ENCODE measurements at regions not wholly inside any gene's neighbourhood (a gene's known extent, or its start where the extent isn't known, plus 50 kb on each side); places are given as distances from the start of the nearest gene placed in this dataset.

DNA sequence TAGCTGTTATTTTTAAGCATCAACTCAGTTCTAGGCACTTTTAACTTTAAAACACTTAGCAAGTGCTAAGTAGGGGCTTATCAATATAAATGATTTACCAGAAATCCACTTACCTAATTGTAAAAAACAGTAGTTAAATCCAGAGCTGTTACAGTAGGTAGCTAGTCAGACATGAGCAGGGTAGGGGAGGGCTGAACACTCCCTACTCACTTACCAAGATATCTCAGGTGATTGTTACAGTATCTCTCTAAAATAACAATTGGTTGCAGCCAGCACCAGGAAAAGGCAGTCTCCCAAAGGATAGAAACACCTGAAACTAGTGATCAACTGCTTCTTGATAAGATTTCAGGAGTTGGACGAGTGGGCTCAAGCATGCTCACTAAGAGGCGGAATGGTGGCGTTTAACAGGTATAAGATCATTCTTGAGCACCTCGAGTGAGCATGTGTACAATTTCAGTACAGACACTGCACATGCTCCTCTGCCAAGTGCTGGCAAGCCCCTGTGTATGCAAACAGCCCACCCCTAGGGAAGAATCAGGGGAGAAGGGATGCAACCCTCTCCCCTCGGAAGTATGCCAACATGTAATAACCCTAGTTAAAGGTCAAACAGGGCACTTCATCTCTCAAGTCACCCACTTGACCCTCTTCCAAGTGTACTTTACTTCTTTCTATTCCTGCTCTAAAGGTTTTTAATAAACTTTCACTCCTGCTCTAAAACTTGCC, 1113.6 kb upstream of the SEL1L start:
- intact Hi-C loops (cut with micrococcal nuclease) = no loop called here
- Mint-ChIP-seq H3K9me3 (peaks cover 9 to 26% of the 10 kb centered on the region in 2 donors), H3K4me3 (no peak overlapping the region), H3K4me1 (no peaks in the 10 kb centered on the region), H3K36me3 (no peaks in the 10 kb centered on the region), H3K27ac (no peak overlapping the region), H3K27me3 (ENCODE audit: low read depth in 2 of 2) (no peaks in the 10 kb centered on the region)
- Histone ChIP-seq H3K36me3 (ENCODE audit: control insufficient read depth, insufficient read depth, low read length) (no peaks in the 10 kb centered on the region), H3K27me3 (ENCODE audit: control insufficient read depth, insufficient read depth, low read length) (no peaks in the 10 kb centered on the region), H3K27ac (ENCODE audit: low read length) (no peak overlapping the region), H3K4me3 (ENCODE audit: low read length) (no peak overlapping the region), H3K4me1 (ENCODE audit: control insufficient read depth, insufficient read depth, low read length) (no peaks in the 10 kb centered on the region), H3K9me3 (ENCODE audit: control insufficient read depth, insufficient read depth, low read length) (no peaks in the 10 kb centered on the region)
- no peak for DNase-seq
- TF ChIP-seq CTCF (IDR thresholded peaks at IDR 0.05) = no peak
- 85% methylated on average over 5 of the region's 5 CpGs for WGBS (ENCODE audit: insufficient coverage)
- ATAC-seq = no peak

- no peak overlapping the region for H3K4me3 Mint-ChIP-seq
- H3K4me1 Mint-ChIP-seq = no peaks in the 10 kb centered on the region
- H3K27ac ChIP-seq (ENCODE audit: low read length) = no peak overlapping the region
- TF ChIP-seq CTCF (IDR thresholded peaks at IDR 0.05) = no peak
- H3K9me3 ChIP-seq (ENCODE audit: control insufficient read depth, insufficient read depth, low read length) = no peaks in the 10 kb centered on the region
- H3K27me3 ChIP-seq (ENCODE audit: control insufficient read depth, insufficient read depth, low read length) = no peaks in the 10 kb centered on the region
- peaks cover 9 to 17% of the 10 kb centered on the region in 2 donors for H3K9me3 Mint-ChIP-seq
- WGBS (ENCODE audit: insufficient coverage) = 62% methylated on average over 1 of the region's 1 CpG
- no peaks in the 10 kb centered on the region for H3K36me3 ChIP-seq (ENCODE audit: control insufficient read depth, insufficient read depth, low read length)
- no peaks in the 10 kb centered on the region for H3K4me1 ChIP-seq (ENCODE audit: control insufficient read depth, insufficient read depth, low read length)
- H3K36me3 Mint-ChIP-seq = no peaks in the 10 kb centered on the region
- no peaks in the 10 kb centered on the region for H3K27me3 Mint-ChIP-seq (ENCODE audit: low read depth in 2 of 2)
- DNase-seq (no peak), ATAC-seq (no peak)
- intact Hi-C loops (cut with micrococcal nuclease) = no loop called here
- no peak overlapping the region for H3K27ac Mint-ChIP-seq
- no peak overlapping the region for H3K4me3 ChIP-seq (ENCODE audit: low read length)
These were observed 1122.1 kb upstream of the SEL1L start for GRCh38 chr14:82655770-82656169.

- TF ChIP-seq CTCF (IDR thresholded peaks at IDR 0.05) = no peak
- Histone ChIP-seq H3K36me3 (ENCODE audit: control insufficient read depth, insufficient read depth, low read length) (no peaks in the 10 kb centered on the region), H3K27ac (ENCODE audit: low read length) (no peak overlapping the region), H3K27me3 (ENCODE audit: control insufficient read depth, insufficient read depth, low read length) (no peaks in the 10 kb centered on the region), H3K9me3 (ENCODE audit: control insufficient read depth, insufficient read depth, low read length) (no peaks in the 10 kb centered on the region), H3K4me3 (ENCODE audit: low read length) (no peak overlapping the region), H3K4me1 (ENCODE audit: control insufficient read depth, insufficient read depth, low read length) (no peaks in the 10 kb centered on the region)
- DNase-seq (no peak), ATAC-seq (no peak)
- Mint-ChIP-seq H3K27me3 (ENCODE audit: low read depth in 2 of 2) (no peaks in the 10 kb centered on the region), H3K9me3 (peaks cover 4 to 10% of the 10 kb centered on the region in 2 donors), H3K36me3 (no peaks in the 10 kb centered on the region), H3K27ac (no peak overlapping the region), H3K4me3 (no peak overlapping the region), H3K4me1 (no peaks in the 10 kb centered on the region)
- WGBS (ENCODE audit: insufficient coverage) = 95% methylated on average over 4 of the region's 4 CpGs
- intact Hi-C loops (cut with micrococcal nuclease) = no loop called here
These were observed 1123.6 kb upstream of the SEL1L start for GRCh38 chr14:82657186-82657675.

DNA sequence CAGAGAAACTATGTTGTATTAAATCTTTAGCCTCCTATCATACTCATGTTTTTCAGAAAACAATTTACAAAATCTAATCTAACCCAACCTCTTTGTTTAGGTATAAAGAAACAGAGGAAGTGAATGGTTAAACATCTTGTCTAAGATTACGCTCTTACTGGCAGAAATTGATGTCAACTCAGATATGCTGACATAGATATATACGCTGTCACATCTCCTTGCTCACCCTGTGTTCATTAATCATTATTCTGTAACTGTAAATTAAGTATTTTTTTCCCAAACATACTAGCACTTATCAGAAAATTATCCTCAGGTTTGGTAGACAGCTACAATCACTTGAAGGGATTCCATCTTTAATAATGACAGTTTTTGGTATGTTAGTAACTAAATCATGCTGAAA, 1127.6 kb upstream of the SEL1L start:
- peaks cover 4 to 7% of the 10 kb centered on the region in 2 donors for H3K9me3 Mint-ChIP-seq
- H3K27me3 Mint-ChIP-seq (ENCODE audit: low read depth in 2 of 2) = no peaks in the 10 kb centered on the region
- no peak overlapping the region for H3K27ac Mint-ChIP-seq
- H3K4me3 ChIP-seq (ENCODE audit: low read length) = no peak overlapping the region
- intact Hi-C loops (cut with micrococcal nuclease) = no loop called here
- no peaks in the 10 kb centered on the region for H3K9me3 ChIP-seq (ENCODE audit: control insufficient read depth, insufficient read depth, low read length)
- H3K36me3 ChIP-seq (ENCODE audit: control insufficient read depth, insufficient read depth, low read length) = no peaks in the 10 kb centered on the region
- H3K36me3 Mint-ChIP-seq = no peaks in the 10 kb centered on the region
- H3K4me3 Mint-ChIP-seq = no peak overlapping the region
- no peak for DNase-seq
- no peak overlapping the region for H3K27ac ChIP-seq (ENCODE audit: low read length)
- no CpG with 5 or more reads among the region's 2 CpGs for WGBS (ENCODE audit: insufficient coverage)
- no peak for TF ChIP-seq CTCF (IDR thresholded peaks at IDR 0.05)
- no peak for ATAC-seq
- H3K4me1 Mint-ChIP-seq = no peaks in the 10 kb centered on the region
- no peaks in the 10 kb centered on the region for H3K27me3 ChIP-seq (ENCODE audit: control insufficient read depth, insufficient read depth, low read length)
- no peaks in the 10 kb centered on the region for H3K4me1 ChIP-seq (ENCODE audit: control insufficient read depth, insufficient read depth, low read length)

Data from natural killer cell (primary cell).